IPS-18a (cell line): ENCODE measurements at regions not wholly inside any gene's neighbourhood (a gene's known extent, or its start where the extent isn't known, plus 50 kb on each side); places are given as distances from the start of the nearest gene placed in this dataset.
"Not testable (repeated sequence)": the region's sequence is repeated elsewhere in the genome, so short reads cannot be mapped to it uniquely, and the experiment has no call there.

Experiments
- H3K27ac ChIP-seq: one replicate; pipeline ENCODE4 v1.5.1; 2013; ENCODE audit warnings: low read length
- H3K27me3 ChIP-seq: one replicate; pipeline ENCODE4 v1.6.1; 2013; ENCODE audit warnings: mild to moderate bottlenecking, low read length; ENCODE audit not compliant: control insufficient read depth, insufficient read depth
- H3K36me3 ChIP-seq: one replicate; pipeline ENCODE4 v1.6.1; 2013; ENCODE audit warnings: low read depth, low read length; ENCODE audit not compliant: control insufficient read depth
- H3K4me1 ChIP-seq: one replicate; pipeline ENCODE4 v1.6.1; 2013; ENCODE audit warnings: low read depth, low read length; ENCODE audit not compliant: control insufficient read depth
- H3K4me3 ChIP-seq: one replicate; pipeline ENCODE4 v1.5.1; 2013; ENCODE audit warnings: low read length
- H3K9ac ChIP-seq: one replicate; pipeline ENCODE4 v1.6.1; 2013; ENCODE audit warnings: mild to moderate bottlenecking, low read length, moderate library complexity
- H3K9me3 ChIP-seq: one replicate; pipeline ENCODE4 v1.6.1; 2013; ENCODE audit warnings: low read depth, low read length; ENCODE audit not compliant: control insufficient read depth

- Histone ChIP-seq H3K4me3 (no peak overlapping the region), H3K36me3 (no peaks in the 10 kb centered on the region), H3K27me3 (no peaks in the 10 kb centered on the region), H3K4me1 (no peaks in the 10 kb centered on the region), H3K9ac (no peak overlapping the region), H3K9me3 (no peaks in the 10 kb centered on the region), H3K27ac (no peak overlapping the region)
These were observed 186.7 kb upstream of the GADL1 start for GRCh38 chr3:31081018-31081662.

GRCh38 chr3:31086148-31086547 lies 191.7 kb upstream of the GADL1 start:
- no peaks in the 10 kb centered on the region for H3K27me3 ChIP-seq
- no peaks in the 10 kb centered on the region for H3K36me3 ChIP-seq
- no peak overlapping the region for H3K27ac ChIP-seq
- no peak overlapping the region for H3K4me3 ChIP-seq
- no peaks in the 10 kb centered on the region for H3K4me1 ChIP-seq
- no peaks in the 10 kb centered on the region for H3K9me3 ChIP-seq
- H3K9ac ChIP-seq, result no peak overlapping the region

- H3K36me3 ChIP-seq, result no peaks in the 10 kb centered on the region
- no peak overlapping the region for H3K4me3 ChIP-seq
- no peak overlapping the region for H3K9ac ChIP-seq
- no peaks in the 10 kb centered on the region for H3K27me3 ChIP-seq
- H3K9me3 ChIP-seq, result no peaks in the 10 kb centered on the region
- H3K27ac ChIP-seq, result no peak overlapping the region
- H3K4me1 ChIP-seq, result no peaks in the 10 kb centered on the region
These were observed 192.2 kb upstream of the GADL1 start for GRCh38 chr3:31086698-31087097.

- Histone ChIP-seq H3K27ac (no peak overlapping the region), H3K27me3 (no peaks in the 10 kb centered on the region), H3K4me3 (no peak overlapping the region), H3K4me1 (no peaks in the 10 kb centered on the region), H3K36me3 (no peaks in the 10 kb centered on the region), H3K9me3 (no peaks in the 10 kb centered on the region), H3K9ac (no peak overlapping the region)
These were observed 197.3 kb upstream of the GADL1 start for GRCh38 chr3:31091748-31092147.

GRCh38 chr3:31092748-31093589 lies 198.5 kb upstream of the GADL1 start:
- Histone ChIP-seq H3K27ac (no peak overlapping the region), H3K36me3 (no peaks in the 10 kb centered on the region), H3K9ac (no peak overlapping the region), H3K9me3 (no peaks in the 10 kb centered on the region), H3K4me3 (no peak overlapping the region), H3K27me3 (no peaks in the 10 kb centered on the region), H3K4me1 (no peaks in the 10 kb centered on the region)

GRCh38 chr3:31093606-31094005 lies 199.1 kb upstream of the GADL1 start:
- Histone ChIP-seq H3K36me3 (no peaks in the 10 kb centered on the region), H3K27ac (no peak overlapping the region), H3K4me3 (no peak overlapping the region), H3K27me3 (no peaks in the 10 kb centered on the region), H3K9ac (no peak overlapping the region), H3K4me1 (no peaks in the 10 kb centered on the region), H3K9me3 (no peaks in the 10 kb centered on the region)

- H3K4me3 ChIP-seq, result no peak overlapping the region
- H3K27ac ChIP-seq, result no peak overlapping the region
- no peaks in the 10 kb centered on the region for H3K36me3 ChIP-seq
- H3K4me1 ChIP-seq, result no peaks in the 10 kb centered on the region
- H3K9ac ChIP-seq, result no peak overlapping the region
- no peaks in the 10 kb centered on the region for H3K27me3 ChIP-seq
- H3K9me3 ChIP-seq, result no peaks in the 10 kb centered on the region
These were observed 199.6 kb upstream of the GADL1 start for GRCh38 chr3:31094048-31094447.

- no peaks in the 10 kb centered on the region for H3K27me3 ChIP-seq
- no peak overlapping the region for H3K9ac ChIP-seq
- H3K9me3 ChIP-seq, result no peaks in the 10 kb centered on the region
- no peak overlapping the region for H3K4me3 ChIP-seq
- no peaks in the 10 kb centered on the region for H3K4me1 ChIP-seq
- H3K27ac ChIP-seq, result no peak overlapping the region
- no peaks in the 10 kb centered on the region for H3K36me3 ChIP-seq
These were observed 200.8 kb upstream of the GADL1 start for GRCh38 chr3:31095255-31095654.

- H3K27ac ChIP-seq, result no peak overlapping the region
- H3K4me1 ChIP-seq, result no peaks in the 10 kb centered on the region
- no peak overlapping the region for H3K9ac ChIP-seq
- H3K36me3 ChIP-seq, result no peaks in the 10 kb centered on the region
- no peaks in the 10 kb centered on the region for H3K9me3 ChIP-seq
- no peaks in the 10 kb centered on the region for H3K27me3 ChIP-seq
- H3K4me3 ChIP-seq, result no peak overlapping the region
These were observed 202.4 kb upstream of the GADL1 start for GRCh38 chr3:31096661-31097395.

GRCh38 chr3:31100519-31100918 lies 206.1 kb upstream of the GADL1 start:
- no peaks in the 10 kb centered on the region for H3K4me1 ChIP-seq
- no peak overlapping the region for H3K9ac ChIP-seq
- no peaks in the 10 kb centered on the region for H3K27me3 ChIP-seq
- no peak overlapping the region for H3K27ac ChIP-seq
- no peak overlapping the region for H3K4me3 ChIP-seq
- H3K9me3 ChIP-seq, result no peaks in the 10 kb centered on the region
- no peaks in the 10 kb centered on the region for H3K36me3 ChIP-seq

- H3K4me1 ChIP-seq, H3K4me3 ChIP-seq, H3K9ac ChIP-seq, H3K27me3 ChIP-seq, H3K36me3 ChIP-seq, H3K9me3 ChIP-seq, H3K27ac ChIP-seq: not testable (repeated sequence)
These were observed 206.8 kb upstream of the GADL1 start for GRCh38 chr3:31101285-31101684.
